ENCODE measurements at regions not wholly inside any gene's neighbourhood (a gene's known extent, or its start where the extent isn't known, plus 50 kb on each side); places are given as distances from the start of the nearest gene placed in this dataset.
A peak's percentile ranks its signal among the peaks of the same experiment; 100 is the strongest.

- DNase-seq (ENCODE audit: low spot score) = no peak
Measured at GRCh38 chr5:124231802-124232201, 514.6 kb downstream of the ZNF608 start.

- no peak for DNase-seq (ENCODE audit: low spot score)
Measured at GRCh38 chr5:124231230-124231629, 515.2 kb downstream of the ZNF608 start.

- no peak for DNase-seq (ENCODE audit: low spot score)
Measured at GRCh38 chr5:124230456-124230855, 516.0 kb downstream of the ZNF608 start.

- DNase-seq (ENCODE audit: low spot score) = no peak
Measured at GRCh38 chr5:124229352-124229751, 517.1 kb downstream of the ZNF608 start.

- DNase-seq (ENCODE audit: low spot score) = no peak
Measured at GRCh38 chr5:124227914-124228313, 518.5 kb downstream of the ZNF608 start.

- DNase-seq (ENCODE audit: low spot score) = no peak
Measured at GRCh38 chr5:124220418-124220817, 526.0 kb downstream of the ZNF608 start.

- no peak for DNase-seq (ENCODE audit: low spot score)
Measured at GRCh38 chr5:124212934-124213333, 533.5 kb downstream of the ZNF608 start.

GRCh38 chr5:124210111-124210910 lies 536.1 kb downstream of the ZNF608 start:
- DNase-seq (ENCODE audit: low spot score) = peak; percentile 10

GRCh38 chr5:124207118-124207517 lies 539.3 kb downstream of the ZNF608 start:
- no peak for DNase-seq (ENCODE audit: low spot score)

GRCh38 chr5:124206540-124206939 lies 539.9 kb downstream of the ZNF608 start:
- DNase-seq (ENCODE audit: low spot score) = no peak

- DNase-seq (ENCODE audit: low spot score) = no peak
Measured at GRCh38 chr5:124203303-124203702, 543.1 kb downstream of the ZNF608 start.

- DNase-seq (ENCODE audit: low spot score) = no peak
Measured at GRCh38 chr5:124200381-124200780, 546.1 kb downstream of the ZNF608 start.

GRCh38 chr5:124199893-124200292 lies 546.5 kb downstream of the ZNF608 start:
- DNase-seq (ENCODE audit: low spot score) = no peak

GRCh38 chr5:124195411-124195810 lies 551.0 kb downstream of the ZNF608 start:
- DNase-seq (ENCODE audit: low spot score) = no peak

GRCh38 chr5:124194282-124194681 lies 552.2 kb downstream of the ZNF608 start:
- DNase-seq (ENCODE audit: low spot score) = no peak

GRCh38 chr5:124193371-124193789 lies 553.1 kb downstream of the ZNF608 start:
- no peak for DNase-seq (ENCODE audit: low spot score)

- no peak for DNase-seq (ENCODE audit: low spot score)
Measured at GRCh38 chr5:124192716-124193115, 553.7 kb downstream of the ZNF608 start.

- no peak for DNase-seq (ENCODE audit: low spot score)
Measured at GRCh38 chr5:124185716-124186115, 560.7 kb downstream of the ZNF608 start.

- no peak for DNase-seq (ENCODE audit: low spot score)
Measured at GRCh38 chr5:124182133-124182532, 564.3 kb downstream of the ZNF608 start.

GRCh38 chr5:124180875-124181461 lies 565.5 kb downstream of the ZNF608 start:
- no peak for DNase-seq (ENCODE audit: low spot score)

GRCh38 chr5:124180299-124180874 lies 566.1 kb downstream of the ZNF608 start:
- DNase-seq (ENCODE audit: low spot score) = no peak

- no peak for DNase-seq (ENCODE audit: low spot score)
Measured at GRCh38 chr5:124179819-124180218, 566.6 kb downstream of the ZNF608 start.

GRCh38 chr5:124178050-124178449 lies 568.4 kb downstream of the ZNF608 start:
- no peak for DNase-seq (ENCODE audit: low spot score)

Data from germinal center (tissue), 1 donor.